Endodermal cell (in vitro differentiated cells): ENCODE measurements at regions not wholly inside any gene's neighbourhood (a gene's known extent, or its start where the extent isn't known, plus 50 kb on each side); places are given as distances from the start of the nearest gene placed in this dataset.

Source experiments
- DNase-seq: peaks from one replicate; pipeline ENCODE4 v3.0.0-alpha.2; 2017
- H3K27ac ChIP-seq: 2 replicates; pipeline ENCODE4 v1.5.1; 2013; ENCODE audit warnings: mild to moderate bottlenecking, low read depth, low read length, moderate library complexity
- H3K27me3 ChIP-seq: 2 replicates; pipeline ENCODE4 v1.6.1; 2013; ENCODE audit warnings: mild to moderate bottlenecking, low read length, moderate library complexity; ENCODE audit not compliant: insufficient read depth, control insufficient read depth, poor library complexity, severe bottlenecking
- H3K36me3 ChIP-seq: 2 replicates; pipeline ENCODE4 v1.7.0; 2013; ENCODE audit warnings: mild to moderate bottlenecking, low read length, moderate library complexity; ENCODE audit not compliant: control insufficient read depth, insufficient read depth
- H3K4me1 ChIP-seq: one replicate; pipeline ENCODE4 v1.7.0; 2013; ENCODE audit warnings: low read length; ENCODE audit not compliant: control insufficient read depth, insufficient read depth
- H3K4me3 ChIP-seq: 2 replicates; pipeline ENCODE4 v1.5.1; 2013; ENCODE audit warnings: mild to moderate bottlenecking, low read length, moderate library complexity
- H3K9ac ChIP-seq: 2 replicates; pipeline ENCODE4 v1.6.1; 2013; ENCODE audit warnings: mild to moderate bottlenecking, low read length, moderate library complexity; ENCODE audit not compliant: poor library complexity, severe bottlenecking; ENCODE audit errors: extremely low read depth
- H3K9me3 ChIP-seq: 2 replicates; pipeline ENCODE4 v1.6.1; 2013; ENCODE audit warnings: mild to moderate bottlenecking, low read length, moderate library complexity; ENCODE audit not compliant: control insufficient read depth
- H3K27ac Mint-ChIP-seq: 2 replicates; pipeline ENCODE4 v1.8.0; 2020; ENCODE audit warnings: mixed read lengths
- H3K27me3 Mint-ChIP-seq: 2 replicates; pipeline ENCODE4 v1.8.0; 2021; ENCODE audit warnings: mild to moderate bottlenecking, mixed read lengths; ENCODE audit not compliant: insufficient read depth
- H3K36me3 Mint-ChIP-seq: 2 replicates; pipeline ENCODE4 v1.8.0; 2020; ENCODE audit warnings: low read depth, mixed read lengths
- H3K4me1 Mint-ChIP-seq: 2 replicates; pipeline ENCODE4 v1.8.0; 2020; ENCODE audit warnings: mixed read lengths
- H3K4me3 Mint-ChIP-seq: 2 replicates; pipeline ENCODE4 v1.8.0; 2020; ENCODE audit warnings: mild to moderate bottlenecking, moderate library complexity, mixed read lengths
- H3K9me3 Mint-ChIP-seq: 2 replicates; pipeline ENCODE4 v1.8.0; 2020; ENCODE audit warnings: mild to moderate bottlenecking, mixed read lengths
- WGBS, 2 experiments: methylation state at CpG; one replicate each; pipeline versions ENCODE4 v1.1.5 to v1.1.7; 2013; ENCODE audit warnings: missing lambda C conversion rate in 2 of 2, mixed read lengths in 1 of 2; ENCODE audit not compliant: insufficient coverage in 1 of 2, insufficient read length in 1 of 2; 5-methylcytosine and 5-hydroxymethylcytosine counted together
- TF ChIP-seq, protein P1 (sequence below): fragments of 200-600 bp; sonication (generic); conservative IDR thresholded peaks from 2 replicates; pipeline ENCODE4 v1.5.0; 2021; ENCODE audit warnings: antibody characterized with exemption, mild to moderate bottlenecking

DNA sequence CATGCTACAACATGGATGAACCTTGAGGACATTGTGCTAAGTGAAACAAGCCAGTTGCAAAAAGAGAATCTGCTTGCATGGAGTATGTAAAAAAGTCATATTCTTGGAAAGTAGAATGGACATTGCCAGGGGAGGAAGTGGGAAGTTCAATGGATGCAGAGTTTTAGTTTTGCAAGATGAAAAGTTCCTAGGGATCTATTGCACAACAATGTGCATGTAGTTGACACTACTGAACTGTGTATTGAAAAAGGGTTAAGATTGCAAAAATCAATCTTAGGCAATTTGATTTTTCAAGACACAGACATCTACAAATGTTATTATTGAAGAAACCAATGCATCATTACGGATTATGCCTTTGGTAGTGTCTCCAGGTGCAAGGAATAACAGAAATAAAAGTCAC is 50.3 kb upstream of the MAGI3 start:
- H3K36me3 Mint-ChIP-seq, result no peaks in the 10 kb centered on the region
- H3K4me1 Mint-ChIP-seq, result no peaks in the 10 kb centered on the region
- no peak for DNase-seq

More for the DNA sequence above, 50.3 kb upstream of the MAGI3 start:
- TF ChIP-seq, protein P1, sequence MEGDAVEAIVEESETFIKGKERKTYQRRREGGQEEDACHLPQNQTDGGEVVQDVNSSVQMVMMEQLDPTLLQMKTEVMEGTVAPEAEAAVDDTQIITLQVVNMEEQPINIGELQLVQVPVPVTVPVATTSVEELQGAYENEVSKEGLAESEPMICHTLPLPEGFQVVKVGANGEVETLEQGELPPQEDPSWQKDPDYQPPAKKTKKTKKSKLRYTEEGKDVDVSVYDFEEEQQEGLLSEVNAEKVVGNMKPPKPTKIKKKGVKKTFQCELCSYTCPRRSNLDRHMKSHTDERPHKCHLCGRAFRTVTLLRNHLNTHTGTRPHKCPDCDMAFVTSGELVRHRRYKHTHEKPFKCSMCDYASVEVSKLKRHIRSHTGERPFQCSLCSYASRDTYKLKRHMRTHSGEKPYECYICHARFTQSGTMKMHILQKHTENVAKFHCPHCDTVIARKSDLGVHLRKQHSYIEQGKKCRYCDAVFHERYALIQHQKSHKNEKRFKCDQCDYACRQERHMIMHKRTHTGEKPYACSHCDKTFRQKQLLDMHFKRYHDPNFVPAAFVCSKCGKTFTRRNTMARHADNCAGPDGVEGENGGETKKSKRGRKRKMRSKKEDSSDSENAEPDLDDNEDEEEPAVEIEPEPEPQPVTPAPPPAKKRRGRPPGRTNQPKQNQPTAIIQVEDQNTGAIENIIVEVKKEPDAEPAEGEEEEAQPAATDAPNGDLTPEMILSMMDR, result no peak
- 83 to 94% methylated on average over 1 of the region's 1 CpG for WGBS, 2 experiments
- H3K4me1 ChIP-seq, result no peaks in the 10 kb centered on the region
- H3K27ac Mint-ChIP-seq, result no peak overlapping the region
- peaks cover 6% of the 10 kb centered on the region for H3K9me3 Mint-ChIP-seq
- H3K9ac ChIP-seq, result no peak overlapping the region
- H3K36me3 ChIP-seq, result no peaks in the 10 kb centered on the region
- H3K27ac ChIP-seq, result no peak overlapping the region
- H3K4me3 Mint-ChIP-seq, result no peak overlapping the region
- H3K27me3 ChIP-seq, result no peaks in the 10 kb centered on the region
- no peak overlapping the region for H3K4me3 ChIP-seq
- peaks cover 13% of the 10 kb centered on the region for H3K9me3 ChIP-seq
- H3K27me3 Mint-ChIP-seq, result peaks cover 6% of the 10 kb centered on the region
